Endodermal cell (in vitro differentiated cells): ENCODE measurements at regions not wholly inside any gene's neighbourhood (a gene's known extent, or its start where the extent isn't known, plus 50 kb on each side); places are given as distances from the start of the nearest gene placed in this dataset.

Experiments used
- DNase-seq: peaks from one replicate; pipeline ENCODE4 v3.0.0-alpha.2; 2017
- H3K27ac ChIP-seq: 2 replicates; pipeline ENCODE4 v1.5.1; 2013; ENCODE audit warnings: mild to moderate bottlenecking, low read depth, low read length, moderate library complexity
- H3K27me3 ChIP-seq: 2 replicates; pipeline ENCODE4 v1.6.1; 2013; ENCODE audit warnings: mild to moderate bottlenecking, low read length, moderate library complexity; ENCODE audit not compliant: insufficient read depth, control insufficient read depth, poor library complexity, severe bottlenecking
- H3K36me3 ChIP-seq: 2 replicates; pipeline ENCODE4 v1.7.0; 2013; ENCODE audit warnings: mild to moderate bottlenecking, low read length, moderate library complexity; ENCODE audit not compliant: control insufficient read depth, insufficient read depth
- H3K4me1 ChIP-seq: one replicate; pipeline ENCODE4 v1.7.0; 2013; ENCODE audit warnings: low read length; ENCODE audit not compliant: control insufficient read depth, insufficient read depth
- H3K4me3 ChIP-seq: 2 replicates; pipeline ENCODE4 v1.5.1; 2013; ENCODE audit warnings: mild to moderate bottlenecking, low read length, moderate library complexity
- H3K9ac ChIP-seq: 2 replicates; pipeline ENCODE4 v1.6.1; 2013; ENCODE audit warnings: mild to moderate bottlenecking, low read length, moderate library complexity; ENCODE audit not compliant: poor library complexity, severe bottlenecking; ENCODE audit errors: extremely low read depth
- H3K9me3 ChIP-seq: 2 replicates; pipeline ENCODE4 v1.6.1; 2013; ENCODE audit warnings: mild to moderate bottlenecking, low read length, moderate library complexity; ENCODE audit not compliant: control insufficient read depth
- H3K27ac Mint-ChIP-seq: 2 replicates; pipeline ENCODE4 v1.8.0; 2020; ENCODE audit warnings: mixed read lengths
- H3K27me3 Mint-ChIP-seq: 2 replicates; pipeline ENCODE4 v1.8.0; 2021; ENCODE audit warnings: mild to moderate bottlenecking, mixed read lengths; ENCODE audit not compliant: insufficient read depth
- H3K36me3 Mint-ChIP-seq: 2 replicates; pipeline ENCODE4 v1.8.0; 2020; ENCODE audit warnings: low read depth, mixed read lengths
- H3K4me1 Mint-ChIP-seq: 2 replicates; pipeline ENCODE4 v1.8.0; 2020; ENCODE audit warnings: mixed read lengths
- H3K4me3 Mint-ChIP-seq: 2 replicates; pipeline ENCODE4 v1.8.0; 2020; ENCODE audit warnings: mild to moderate bottlenecking, moderate library complexity, mixed read lengths
- H3K9me3 Mint-ChIP-seq: 2 replicates; pipeline ENCODE4 v1.8.0; 2020; ENCODE audit warnings: mild to moderate bottlenecking, mixed read lengths
- CTCF ChIP-seq: fragments of 200-600 bp; sonication (generic); conservative IDR thresholded peaks from 2 replicates; pipeline ENCODE4 v1.5.0; 2021; ENCODE audit warnings: antibody characterized with exemption, mild to moderate bottlenecking
- WGBS, 2 experiments: methylation state at CpG; one replicate each; pipeline versions ENCODE4 v1.1.5 to v1.1.7; 2013; ENCODE audit warnings: missing lambda C conversion rate in 2 of 2, mixed read lengths in 1 of 2; ENCODE audit not compliant: insufficient coverage in 1 of 2, insufficient read length in 1 of 2; 5-methylcytosine and 5-hydroxymethylcytosine counted together

GRCh38 chr6:74605922-74606581, 599.8 kb downstream of the COL12A1 start:
- Mint-ChIP-seq H3K27ac (no peak overlapping the region), H3K4me1 (no peaks in the 10 kb centered on the region), H3K4me3 (no peak overlapping the region), H3K36me3 (no peaks in the 10 kb centered on the region), H3K27me3 (no peaks in the 10 kb centered on the region), H3K9me3 (no peaks in the 10 kb centered on the region)
- DNase-seq: no peak
- H3K9ac ChIP-seq: no peak overlapping the region
- WGBS, 2 experiments: 92% methylated on average over 2 of the region's 3 CpGs; no CpG with 5 or more reads in 1 of the 2 experiments
- H3K4me3 ChIP-seq: no peak overlapping the region
- H3K9me3 ChIP-seq: no peaks in the 10 kb centered on the region
- H3K4me1 ChIP-seq: no peaks in the 10 kb centered on the region
- no peaks in the 10 kb centered on the region for H3K27me3 ChIP-seq
- H3K36me3 ChIP-seq: no peaks in the 10 kb centered on the region
- TF ChIP-seq CTCF: no peak
- H3K27ac ChIP-seq: no peak overlapping the region

- DNase-seq: no peak
- 93 to 98% methylated on average over 2 to 3 of the region's 3 CpGs for WGBS, 2 experiments
- Histone ChIP-seq H3K9me3 (no peaks in the 10 kb centered on the region), H3K27me3 (no peaks in the 10 kb centered on the region), H3K36me3 (no peaks in the 10 kb centered on the region), H3K4me1 (no peaks in the 10 kb centered on the region), H3K27ac (no peak overlapping the region), H3K4me3 (no peak overlapping the region), H3K9ac (no peak overlapping the region)
- no peak for TF ChIP-seq CTCF
- no peak overlapping the region for H3K4me3 Mint-ChIP-seq
- no peaks in the 10 kb centered on the region for H3K36me3 Mint-ChIP-seq
- no peak overlapping the region for H3K27ac Mint-ChIP-seq
- H3K9me3 Mint-ChIP-seq: no peaks in the 10 kb centered on the region
- no peaks in the 10 kb centered on the region for H3K27me3 Mint-ChIP-seq
- no peaks in the 10 kb centered on the region for H3K4me1 Mint-ChIP-seq
These were observed 601.6 kb downstream of the COL12A1 start for GRCh38 chr6:74604279-74604678.

GRCh38 chr6:74603322-74604076, 602.4 kb downstream of the COL12A1 start:
- H3K9me3 ChIP-seq: no peaks in the 10 kb centered on the region
- H3K36me3 Mint-ChIP-seq: no peaks in the 10 kb centered on the region
- H3K4me3 Mint-ChIP-seq: no peak overlapping the region
- DNase-seq: no peak
- H3K9me3 Mint-ChIP-seq: no peaks in the 10 kb centered on the region
- no peaks in the 10 kb centered on the region for H3K27me3 ChIP-seq
- WGBS, 2 experiments: 94% methylated on average over 1 of the region's 2 CpGs; no CpG with 5 or more reads in 1 of the 2 experiments
- no peak overlapping the region for H3K4me3 ChIP-seq
- H3K9ac ChIP-seq: no peak overlapping the region
- H3K27ac ChIP-seq: no peak overlapping the region
- no peak for TF ChIP-seq CTCF
- H3K27me3 Mint-ChIP-seq: no peaks in the 10 kb centered on the region
- H3K36me3 ChIP-seq: no peaks in the 10 kb centered on the region
- no peak overlapping the region for H3K27ac Mint-ChIP-seq
- H3K4me1 ChIP-seq: no peaks in the 10 kb centered on the region
- no peaks in the 10 kb centered on the region for H3K4me1 Mint-ChIP-seq
